WTC11 (cell line): ENCODE measurements at regions not wholly inside any gene's neighbourhood (a gene's known extent, or its start where the extent isn't known, plus 50 kb on each side); places are given as distances from the start of the nearest gene placed in this dataset.

Experiments
- ATAC-seq: fragments of 200-7000 bp; cut with Tn5 transposase; 2 replicates; pipeline ENCODE4 v1.10.0; 2021; ENCODE audit warnings: mild to moderate bottlenecking, moderate library complexity
- CTCF ChIA-PET: fragments of 300-600 bp; sonication (Branson Sonifier 250); formaldehyde crosslinking; loops from one replicate; lab custom pipeline; 2021; ENCODE audit warnings: antibody characterized with exemption; lab: Charles Lee
- POLR2A ChIA-PET: fragments of 350-600 bp; sonication (Branson Sonifier 250); formaldehyde crosslinking; loops from one replicate; lab custom pipeline; 2021; ENCODE audit warnings: antibody characterized with exemption; lab: Charles Lee
- DNase-seq: peaks from one replicate; pipeline ENCODE4 v3.0.0; 2021; ENCODE audit warnings: low spot score
- H3K27ac Mint-ChIP-seq: 2 replicates; pipeline ENCODE4 v1.8.0; 2021; ENCODE audit warnings: mixed read lengths
- H3K27me3 Mint-ChIP-seq: 2 replicates; pipeline ENCODE4 v1.8.0; 2021; ENCODE audit warnings: low read depth, mild to moderate bottlenecking, moderate library complexity, mixed read lengths
- H3K36me3 Mint-ChIP-seq: 2 replicates; pipeline ENCODE4 v1.8.0; 2021; ENCODE audit warnings: mixed read lengths
- H3K4me1 Mint-ChIP-seq: 2 replicates; pipeline ENCODE4 v1.8.0; 2022; ENCODE audit warnings: mixed read lengths
- H3K4me3 Mint-ChIP-seq: 2 replicates; pipeline ENCODE4 v1.8.0; 2021; ENCODE audit warnings: mild to moderate bottlenecking, moderate library complexity, mixed read lengths
- H3K9me3 Mint-ChIP-seq: 2 replicates; pipeline ENCODE4 v1.8.0; 2021; ENCODE audit warnings: mixed read lengths
- CREB1 ChIP-seq: sonication (generic); formaldehyde crosslinking; IDR thresholded peaks from 2 replicates; pipeline ENCODE4 v1.8.0; 2023; ENCODE audit warnings: mild to moderate bottlenecking, missing genetic modification reagents
- GABPB1 ChIP-seq: sonication (generic); formaldehyde crosslinking; IDR thresholded peaks from 2 replicates; pipeline ENCODE4 v1.8.1; 2023; ENCODE audit warnings: mild to moderate bottlenecking, missing genetic modification reagents
- IRF2 ChIP-seq: sonication (generic); formaldehyde crosslinking; IDR thresholded peaks from 2 replicates; pipeline ENCODE4 v1.8.0; 2022; ENCODE audit warnings: low read depth, missing genetic modification reagents, borderline replicate concordance
- KAT7 ChIP-seq: sonication (generic); formaldehyde crosslinking; IDR thresholded peaks from 2 replicates; pipeline ENCODE4 v1.8.1; 2023; ENCODE audit warnings: missing genetic modification reagents, mild to moderate bottlenecking, borderline replicate concordance
- NR3C1 ChIP-seq: sonication (generic); formaldehyde crosslinking; conservative IDR thresholded peaks from 2 replicates; pipeline ENCODE4 v1.8.1; 2023; ENCODE audit warnings: low read depth, mild to moderate bottlenecking, missing genetic modification reagents
- PREB ChIP-seq: sonication (generic); formaldehyde crosslinking; IDR thresholded peaks from 2 replicates; pipeline ENCODE4 v1.8.1; 2022; ENCODE audit warnings: mild to moderate bottlenecking, missing genetic modification reagents, moderate library complexity, borderline replicate concordance
- PRRX2 ChIP-seq: fragments of 250-450 bp; sonication (Bioruptor Pico); IDR thresholded peaks from 2 replicates; pipeline ENCODE4 v1.8.0; 2021; ENCODE audit warnings: mild to moderate bottlenecking
- RELA ChIP-seq: sonication (generic); formaldehyde crosslinking; IDR thresholded peaks from 2 replicates; pipeline ENCODE4 v1.8.1; 2022; ENCODE audit warnings: missing genetic modification reagents, mild to moderate bottlenecking, borderline replicate concordance
- SMAD4 ChIP-seq: sonication (generic); formaldehyde crosslinking; IDR thresholded peaks from 2 replicates; pipeline ENCODE4 v1.8.0; 2022; ENCODE audit warnings: mild to moderate bottlenecking, missing genetic modification reagents
- STAT6 ChIP-seq: sonication (generic); formaldehyde crosslinking; conservative IDR thresholded peaks from 2 replicates; pipeline ENCODE4 v1.8.1; 2023; ENCODE audit warnings: mild to moderate bottlenecking, low read depth, missing genetic modification reagents, moderate library complexity
- ZMAT4 ChIP-seq: fragments of 250-450 bp; sonication (Bioruptor Pico); IDR thresholded peaks from 2 replicates; pipeline ENCODE4 v1.9.0; 2021; ENCODE audit warnings: mild to moderate bottlenecking
- TF ChIP-seq, protein P1 (sequence below): sonication (generic); formaldehyde crosslinking; IDR thresholded peaks from 2 replicates; pipeline ENCODE4 v1.8.1; 2023; ENCODE audit warnings: mild to moderate bottlenecking, missing genetic modification reagents, borderline replicate concordance
- TF ChIP-seq, protein P2 (sequence below): fragments of 250-450 bp; sonication (Bioruptor Pico); IDR thresholded peaks from 2 replicates; pipeline ENCODE4 v1.9.0; 2021; ENCODE audit warnings: mild to moderate bottlenecking, borderline replicate concordance
- TF ChIP-seq, protein P3 (sequence below): sonication (generic); formaldehyde crosslinking; IDR thresholded peaks from 2 replicates; pipeline ENCODE4 v1.8.1; 2022; ENCODE audit warnings: low read depth, mild to moderate bottlenecking, moderate library complexity, missing genetic modification reagents, borderline replicate concordance

GRCh38 chr5:104569621-104570020, 1007.0 kb upstream of the NUDT12 start (continued):
- TF ChIP-seq, protein P1, sequence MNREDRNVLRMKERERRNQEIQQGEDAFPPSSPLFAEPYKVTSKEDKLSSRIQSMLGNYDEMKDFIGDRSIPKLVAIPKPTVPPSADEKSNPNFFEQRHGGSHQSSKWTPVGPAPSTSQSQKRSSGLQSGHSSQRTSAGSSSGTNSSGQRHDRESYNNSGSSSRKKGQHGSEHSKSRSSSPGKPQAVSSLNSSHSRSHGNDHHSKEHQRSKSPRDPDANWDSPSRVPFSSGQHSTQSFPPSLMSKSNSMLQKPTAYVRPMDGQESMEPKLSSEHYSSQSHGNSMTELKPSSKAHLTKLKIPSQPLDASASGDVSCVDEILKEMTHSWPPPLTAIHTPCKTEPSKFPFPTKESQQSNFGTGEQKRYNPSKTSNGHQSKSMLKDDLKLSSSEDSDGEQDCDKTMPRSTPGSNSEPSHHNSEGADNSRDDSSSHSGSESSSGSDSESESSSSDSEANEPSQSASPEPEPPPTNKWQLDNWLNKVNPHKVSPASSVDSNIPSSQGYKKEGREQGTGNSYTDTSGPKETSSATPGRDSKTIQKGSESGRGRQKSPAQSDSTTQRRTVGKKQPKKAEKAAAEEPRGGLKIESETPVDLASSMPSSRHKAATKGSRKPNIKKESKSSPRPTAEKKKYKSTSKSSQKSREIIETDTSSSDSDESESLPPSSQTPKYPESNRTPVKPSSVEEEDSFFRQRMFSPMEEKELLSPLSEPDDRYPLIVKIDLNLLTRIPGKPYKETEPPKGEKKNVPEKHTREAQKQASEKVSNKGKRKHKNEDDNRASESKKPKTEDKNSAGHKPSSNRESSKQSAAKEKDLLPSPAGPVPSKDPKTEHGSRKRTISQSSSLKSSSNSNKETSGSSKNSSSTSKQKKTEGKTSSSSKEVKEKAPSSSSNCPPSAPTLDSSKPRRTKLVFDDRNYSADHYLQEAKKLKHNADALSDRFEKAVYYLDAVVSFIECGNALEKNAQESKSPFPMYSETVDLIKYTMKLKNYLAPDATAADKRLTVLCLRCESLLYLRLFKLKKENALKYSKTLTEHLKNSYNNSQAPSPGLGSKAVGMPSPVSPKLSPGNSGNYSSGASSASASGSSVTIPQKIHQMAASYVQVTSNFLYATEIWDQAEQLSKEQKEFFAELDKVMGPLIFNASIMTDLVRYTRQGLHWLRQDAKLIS (CRISPR knock-in tag) = no peak
- TF ChIP-seq RELA (CRISPR knock-in tag) = no peak

DNA sequence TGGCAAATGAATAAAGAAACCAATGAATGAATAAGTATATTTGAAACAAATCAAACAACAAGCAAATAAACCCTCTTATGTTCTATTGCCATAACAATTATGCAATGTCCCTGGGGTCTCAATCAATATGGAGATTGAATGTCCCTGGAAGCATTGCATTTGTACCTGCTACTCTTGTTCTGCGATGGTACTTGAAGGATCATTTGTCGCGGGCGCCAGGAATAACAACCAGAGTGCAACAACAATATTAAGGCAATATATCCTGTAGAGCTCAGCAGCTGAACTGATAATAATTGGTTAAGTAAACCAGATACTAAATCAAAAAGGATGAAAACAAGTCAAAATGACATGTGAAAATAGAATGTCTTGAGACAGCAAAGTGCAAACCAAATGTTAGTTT, 1001.9 kb upstream of the NUDT12 start:
- peaks cover 16% of the 10 kb centered on the region for H3K9me3 Mint-ChIP-seq
- H3K27ac Mint-ChIP-seq = no peak overlapping the region
- ATAC-seq (no peak), DNase-seq (no peak)
- CTCF ChIA-PET = no interaction called here
- TF ChIP-seq NR3C1 (CRISPR knock-in tag) = no peak
- no peak for TF ChIP-seq GABPB1 (CRISPR knock-in tag)
- TF ChIP-seq ZMAT4 (CRISPR knock-in tag) = no peak
- TF ChIP-seq PREB (CRISPR knock-in tag) = no peak
- TF ChIP-seq, protein P2, sequence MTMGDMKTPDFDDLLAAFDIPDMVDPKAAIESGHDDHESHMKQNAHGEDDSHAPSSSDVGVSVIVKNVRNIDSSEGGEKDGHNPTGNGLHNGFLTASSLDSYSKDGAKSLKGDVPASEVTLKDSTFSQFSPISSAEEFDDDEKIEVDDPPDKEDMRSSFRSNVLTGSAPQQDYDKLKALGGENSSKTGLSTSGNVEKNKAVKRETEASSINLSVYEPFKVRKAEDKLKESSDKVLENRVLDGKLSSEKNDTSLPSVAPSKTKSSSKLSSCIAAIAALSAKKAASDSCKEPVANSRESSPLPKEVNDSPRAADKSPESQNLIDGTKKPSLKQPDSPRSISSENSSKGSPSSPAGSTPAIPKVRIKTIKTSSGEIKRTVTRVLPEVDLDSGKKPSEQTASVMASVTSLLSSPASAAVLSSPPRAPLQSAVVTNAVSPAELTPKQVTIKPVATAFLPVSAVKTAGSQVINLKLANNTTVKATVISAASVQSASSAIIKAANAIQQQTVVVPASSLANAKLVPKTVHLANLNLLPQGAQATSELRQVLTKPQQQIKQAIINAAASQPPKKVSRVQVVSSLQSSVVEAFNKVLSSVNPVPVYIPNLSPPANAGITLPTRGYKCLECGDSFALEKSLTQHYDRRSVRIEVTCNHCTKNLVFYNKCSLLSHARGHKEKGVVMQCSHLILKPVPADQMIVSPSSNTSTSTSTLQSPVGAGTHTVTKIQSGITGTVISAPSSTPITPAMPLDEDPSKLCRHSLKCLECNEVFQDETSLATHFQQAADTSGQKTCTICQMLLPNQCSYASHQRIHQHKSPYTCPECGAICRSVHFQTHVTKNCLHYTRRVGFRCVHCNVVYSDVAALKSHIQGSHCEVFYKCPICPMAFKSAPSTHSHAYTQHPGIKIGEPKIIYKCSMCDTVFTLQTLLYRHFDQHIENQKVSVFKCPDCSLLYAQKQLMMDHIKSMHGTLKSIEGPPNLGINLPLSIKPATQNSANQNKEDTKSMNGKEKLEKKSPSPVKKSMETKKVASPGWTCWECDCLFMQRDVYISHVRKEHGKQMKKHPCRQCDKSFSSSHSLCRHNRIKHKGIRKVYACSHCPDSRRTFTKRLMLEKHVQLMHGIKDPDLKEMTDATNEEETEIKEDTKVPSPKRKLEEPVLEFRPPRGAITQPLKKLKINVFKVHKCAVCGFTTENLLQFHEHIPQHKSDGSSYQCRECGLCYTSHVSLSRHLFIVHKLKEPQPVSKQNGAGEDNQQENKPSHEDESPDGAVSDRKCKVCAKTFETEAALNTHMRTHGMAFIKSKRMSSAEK (CRISPR knock-in tag) = no peak
- no peak for TF ChIP-seq PRRX2 (CRISPR knock-in tag)
- TF ChIP-seq, protein P3, sequence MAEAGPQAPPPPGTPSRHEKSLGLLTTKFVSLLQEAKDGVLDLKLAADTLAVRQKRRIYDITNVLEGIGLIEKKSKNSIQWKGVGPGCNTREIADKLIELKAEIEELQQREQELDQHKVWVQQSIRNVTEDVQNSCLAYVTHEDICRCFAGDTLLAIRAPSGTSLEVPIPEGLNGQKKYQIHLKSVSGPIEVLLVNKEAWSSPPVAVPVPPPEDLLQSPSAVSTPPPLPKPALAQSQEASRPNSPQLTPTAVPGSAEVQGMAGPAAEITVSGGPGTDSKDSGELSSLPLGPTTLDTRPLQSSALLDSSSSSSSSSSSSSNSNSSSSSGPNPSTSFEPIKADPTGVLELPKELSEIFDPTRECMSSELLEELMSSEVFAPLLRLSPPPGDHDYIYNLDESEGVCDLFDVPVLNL = no peak
- no peak for TF ChIP-seq KAT7 (CRISPR knock-in tag)
- TF ChIP-seq SMAD4 (CRISPR knock-in tag) = no peak
- TF ChIP-seq CREB1 (CRISPR knock-in tag) = no peak
- TF ChIP-seq IRF2 (CRISPR knock-in tag) = no peak
- TF ChIP-seq STAT6 = no peak
- TF ChIP-seq RELA (CRISPR knock-in tag) = no peak
- no peak overlapping the region for H3K4me3 Mint-ChIP-seq
- H3K27me3 Mint-ChIP-seq = no peaks in the 10 kb centered on the region
- peaks cover 4% of the 10 kb centered on the region; the same call in 1 of the 2 replicates for H3K36me3 Mint-ChIP-seq
- POLR2A ChIA-PET = no interaction called here
- H3K4me1 Mint-ChIP-seq = no peaks in the 10 kb centered on the region
